Activated CD8-positive, alpha-beta T cell treated with anti-CD3 and anti-CD28 coated beads, Interleukin-2, amount 10 ng/mL, durations not matched to agents 7 days and 5 days (primary cell): ENCODE measurements at regions not wholly inside any gene's neighbourhood (a gene's known extent, or its start where the extent isn't known, plus 50 kb on each side); places are given as distances from the start of the nearest gene placed in this dataset.

Experiments used
- ATAC-seq: fragments of 150-1000 bp; cut with Tn5 transposase; one replicate; pipeline ENCODE4 v1.10.0; 2021; ENCODE audit warnings: moderate library complexity
- CTCF ChIA-PET: fragments of 350-600 bp; sonication (Branson Sonifier 250); formaldehyde crosslinking; loops from one replicate; lab custom pipeline; 2021; ENCODE audit warnings: antibody characterized with exemption; lab: Charles Lee
- POLR2A ChIA-PET: fragments of 350-600 bp; sonication (Branson Sonifier 250); formaldehyde crosslinking; loops from one replicate; lab custom pipeline; 2021; ENCODE audit warnings: antibody characterized with exemption; lab: Charles Lee
- DNase-seq: peaks from one replicate; pipeline ENCODE4 v3.0.0-alpha.2; 2020
- H3K27ac Mint-ChIP-seq: one replicate; pipeline ENCODE4 v1.8.0; 2021; ENCODE audit warnings: mild to moderate bottlenecking, mixed read lengths
- H3K27me3 Mint-ChIP-seq: one replicate; pipeline ENCODE4 v1.8.0; 2021; ENCODE audit warnings: low read depth, mixed read lengths
- H3K36me3 Mint-ChIP-seq: one replicate; pipeline ENCODE4 v1.8.0; 2021; ENCODE audit warnings: low read depth, mixed read lengths
- H3K4me1 Mint-ChIP-seq: one replicate; pipeline ENCODE4 v1.8.0; 2021; ENCODE audit warnings: low read depth, mixed read lengths
- H3K4me3 Mint-ChIP-seq: one replicate; pipeline ENCODE4 v1.8.0; 2021; ENCODE audit warnings: mild to moderate bottlenecking, mixed read lengths
- H3K9me3 Mint-ChIP-seq: one replicate; pipeline ENCODE4 v1.8.0; 2022; ENCODE audit warnings: mixed read lengths; ENCODE audit not compliant: insufficient read depth

DNA sequence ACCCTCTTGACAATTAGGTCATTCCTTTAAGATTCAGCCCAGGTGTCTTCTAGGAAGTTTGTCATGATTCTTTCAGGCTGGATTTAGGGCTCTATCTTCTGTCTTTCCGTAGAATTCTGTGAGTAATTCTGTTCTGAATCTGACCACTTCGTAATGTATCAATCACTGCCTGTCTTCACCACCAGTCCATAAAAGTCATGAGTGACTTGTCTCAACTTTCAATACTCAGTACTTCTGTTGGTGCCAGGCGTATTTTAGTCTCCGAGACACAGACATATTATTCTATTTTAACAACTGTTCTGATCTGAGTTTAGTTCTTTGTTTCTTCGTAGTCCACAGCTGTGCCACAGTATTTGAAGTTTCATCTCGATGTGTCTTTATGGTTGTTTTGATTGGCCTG is 310.7 kb downstream of the PPARGC1A start:
- DNase-seq (no peak), ATAC-seq (no peak)
- CTCF ChIA-PET: no interaction called here
- Mint-ChIP-seq H3K9me3 (peaks cover 4% of the 10 kb centered on the region), H3K36me3 (no peaks in the 10 kb centered on the region), H3K4me3 (no peak overlapping the region), H3K27ac (no peak overlapping the region), H3K4me1 (no peaks in the 10 kb centered on the region), H3K27me3 (no peaks in the 10 kb centered on the region)
- POLR2A ChIA-PET: no interaction called here

DNA sequence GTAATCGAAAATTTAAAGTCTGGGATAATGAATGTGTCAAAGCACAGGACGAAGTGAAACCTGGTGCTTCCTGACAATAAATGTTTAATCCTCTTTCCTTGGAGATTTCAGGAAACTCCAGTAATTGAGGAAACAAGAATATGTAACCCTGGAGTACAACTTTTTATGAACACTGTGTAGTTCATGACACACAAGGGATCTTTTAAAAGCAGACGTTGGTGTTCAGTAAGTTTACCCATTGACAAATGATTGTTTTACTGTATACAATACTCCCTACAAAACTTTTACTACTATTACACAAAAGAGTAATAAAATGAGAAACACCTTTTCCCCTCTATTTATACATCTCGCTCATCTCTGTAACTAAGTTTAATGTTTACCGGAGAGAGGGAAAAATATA is 312.4 kb downstream of the PPARGC1A start:
- Mint-ChIP-seq H3K9me3 (peaks cover 4% of the 10 kb centered on the region), H3K27me3 (no peaks in the 10 kb centered on the region), H3K36me3 (no peaks in the 10 kb centered on the region), H3K4me1 (no peaks in the 10 kb centered on the region), H3K27ac (no peak overlapping the region), H3K4me3 (no peak overlapping the region)
- DNase-seq (no peak), ATAC-seq (no peak)
- ChIA-PET CTCF (no interaction called here), POLR2A (no interaction called here)

DNA sequence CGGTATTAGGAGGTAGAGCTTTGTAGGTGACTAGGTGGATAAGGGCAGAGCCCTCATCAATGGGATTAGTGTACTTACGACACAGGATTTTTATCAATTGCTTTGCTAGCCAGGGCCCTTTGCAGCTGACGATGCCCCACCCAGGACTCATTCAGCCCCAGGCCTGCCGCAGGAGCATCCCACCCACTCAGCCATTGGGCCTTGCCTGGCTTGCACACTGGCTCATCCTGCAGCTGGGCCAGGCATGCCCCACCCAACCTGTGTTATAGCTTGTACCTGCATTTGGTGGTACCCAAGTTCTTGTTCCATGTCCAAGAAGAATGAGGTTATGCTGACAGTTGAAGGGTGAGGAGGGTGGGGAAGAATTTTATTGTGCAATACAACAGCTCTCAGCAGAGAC is 317.5 kb downstream of the PPARGC1A start:
- Mint-ChIP-seq H3K4me3 (no peak overlapping the region), H3K36me3 (no peaks in the 10 kb centered on the region), H3K4me1 (no peaks in the 10 kb centered on the region), H3K27me3 (no peaks in the 10 kb centered on the region), H3K9me3 (no peaks in the 10 kb centered on the region), H3K27ac (no peak overlapping the region)
- ATAC-seq (no peak), DNase-seq (no peak)
- CTCF ChIA-PET: no interaction called here
- POLR2A ChIA-PET: no interaction called here

DNA sequence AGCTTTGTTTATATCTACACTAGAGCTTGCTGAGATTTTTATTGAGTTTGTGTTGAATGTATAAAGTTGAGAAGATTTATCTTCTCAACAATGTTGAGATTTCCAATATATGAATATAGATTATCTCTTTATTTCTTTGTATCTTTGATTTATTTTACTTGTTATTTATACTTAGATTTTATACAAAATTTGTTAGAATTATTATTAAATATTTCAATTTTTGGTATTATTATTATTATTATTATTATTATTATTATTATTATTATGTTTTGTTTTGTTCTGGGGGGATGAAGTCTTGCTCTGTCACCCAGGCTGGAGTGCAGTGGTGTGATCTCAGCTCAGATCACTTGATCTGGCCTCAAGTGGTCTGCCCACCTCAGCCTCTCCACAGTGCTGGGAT is 322.5 kb downstream of the PPARGC1A start:
- ATAC-seq (no peak), DNase-seq (no peak)
- Mint-ChIP-seq H3K9me3 (peaks cover 3% of the 10 kb centered on the region), H3K4me1 (no peaks in the 10 kb centered on the region), H3K27ac (no peak overlapping the region), H3K4me3 (no peak overlapping the region), H3K36me3 (no peaks in the 10 kb centered on the region), H3K27me3 (no peaks in the 10 kb centered on the region)
- CTCF ChIA-PET: no interaction called here
- POLR2A ChIA-PET: no interaction called here

DNA sequence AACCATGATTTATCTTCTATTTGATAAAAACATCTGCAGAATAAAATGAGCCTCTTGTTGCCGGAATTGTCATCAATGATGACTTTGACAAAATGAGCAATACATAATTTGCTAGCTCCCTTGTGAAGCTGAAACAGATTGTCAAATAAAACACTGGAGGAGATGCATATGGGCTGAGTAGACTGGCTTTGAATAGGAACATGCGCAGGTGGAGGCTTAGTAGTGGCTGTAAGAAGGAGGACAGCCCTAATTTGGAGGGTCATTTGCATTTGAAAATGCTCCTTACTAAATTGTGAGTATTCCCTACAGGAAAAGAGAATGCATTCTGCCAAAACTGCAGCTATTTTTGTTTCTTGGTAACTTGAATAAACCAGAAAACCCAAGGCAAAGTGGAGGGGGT is 329.1 kb downstream of the PPARGC1A start:
- Mint-ChIP-seq H3K4me1 (no peaks in the 10 kb centered on the region), H3K36me3 (no peaks in the 10 kb centered on the region)
- POLR2A ChIA-PET: no interaction called here

DNA sequence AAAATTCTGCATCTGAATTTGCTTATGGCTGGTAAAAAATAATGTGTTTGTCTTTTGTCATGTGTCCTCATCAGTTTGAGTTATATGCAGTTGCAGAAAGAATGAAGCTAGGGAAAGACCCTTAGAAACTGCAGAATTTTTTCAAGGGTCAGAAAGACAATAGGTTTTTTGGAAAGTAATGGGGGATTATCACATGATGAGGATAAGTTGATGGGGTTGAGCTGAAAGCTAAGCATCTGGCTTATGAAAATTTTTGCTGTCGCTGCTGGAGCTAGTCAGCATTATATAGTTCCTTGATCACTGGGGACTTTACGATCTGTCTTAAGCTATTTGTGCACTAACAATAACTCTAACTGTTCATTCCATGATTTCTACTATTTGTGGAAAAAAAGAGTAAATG is 331.7 kb downstream of the PPARGC1A start:
- CTCF ChIA-PET: no interaction called here
- no peaks in the 10 kb centered on the region for H3K9me3 Mint-ChIP-seq
- no peak for ATAC-seq

More for the DNA sequence above, 329.1 kb downstream of the PPARGC1A start:
- peaks cover 2% of the 10 kb centered on the region for H3K9me3 Mint-ChIP-seq
- DNase-seq (no peak), ATAC-seq (no peak)
- no peak overlapping the region for H3K4me3 Mint-ChIP-seq
- H3K27me3 Mint-ChIP-seq: no peaks in the 10 kb centered on the region
- CTCF ChIA-PET: no interaction called here
- H3K27ac Mint-ChIP-seq: no peak overlapping the region

DNA sequence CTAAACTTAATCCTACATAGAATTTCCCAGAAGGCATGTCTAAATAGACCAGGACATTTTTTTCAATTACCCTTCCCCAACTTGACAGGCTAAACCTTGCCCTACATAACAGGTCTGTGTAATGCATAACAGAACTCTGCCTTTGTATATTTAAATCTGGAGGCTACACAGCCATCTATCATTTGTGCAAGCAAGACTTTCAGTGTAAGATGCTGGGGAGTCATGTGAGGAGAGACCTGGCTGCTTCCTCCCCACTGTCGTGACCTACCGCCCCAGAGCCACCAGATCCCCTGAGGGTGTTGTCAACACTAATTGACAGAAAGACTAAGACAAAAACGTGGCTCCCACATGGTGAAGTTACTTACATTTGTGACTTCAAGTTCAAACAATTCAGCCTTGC is 342.2 kb downstream of the PPARGC1A start:
- ChIA-PET CTCF (no interaction called here), POLR2A (no interaction called here)
- ATAC-seq (no peak), DNase-seq (no peak)
- Mint-ChIP-seq H3K27me3 (no peaks in the 10 kb centered on the region), H3K9me3 (peaks cover 7% of the 10 kb centered on the region), H3K27ac (no peak overlapping the region), H3K4me1 (no peaks in the 10 kb centered on the region), H3K36me3 (no peaks in the 10 kb centered on the region), H3K4me3 (no peak overlapping the region)

More for the DNA sequence above, 331.7 kb downstream of the PPARGC1A start:
- H3K27me3 Mint-ChIP-seq: no peaks in the 10 kb centered on the region
- H3K27ac Mint-ChIP-seq: no peak overlapping the region
- H3K4me3 Mint-ChIP-seq: no peak overlapping the region
- no peaks in the 10 kb centered on the region for H3K36me3 Mint-ChIP-seq
- DNase-seq: no peak
- POLR2A ChIA-PET: no interaction called here
- no peaks in the 10 kb centered on the region for H3K4me1 Mint-ChIP-seq

DNA sequence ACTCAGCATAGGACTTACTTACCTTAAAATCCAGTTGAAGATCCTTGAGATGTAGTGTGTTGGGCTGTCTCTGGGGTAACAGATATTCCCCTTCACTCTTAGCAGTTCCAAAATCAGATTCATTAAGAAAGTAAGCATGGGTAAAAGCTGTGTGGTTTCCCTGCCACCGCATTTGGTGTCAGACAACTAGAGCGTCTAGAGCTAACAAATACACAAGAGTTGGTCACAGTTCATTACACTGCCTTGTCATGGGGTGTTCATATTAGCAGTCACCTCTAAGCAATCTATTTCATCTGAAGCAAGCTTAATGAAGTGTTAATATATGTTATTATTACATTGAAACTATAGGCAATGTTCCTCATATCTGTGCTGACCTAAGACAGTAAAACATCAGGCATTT is 342.8 kb downstream of the PPARGC1A start:
- ATAC-seq (no peak), DNase-seq (no peak)
- Mint-ChIP-seq H3K9me3 (peaks cover 7% of the 10 kb centered on the region), H3K27ac (no peak overlapping the region), H3K4me3 (no peak overlapping the region), H3K27me3 (no peaks in the 10 kb centered on the region), H3K4me1 (no peaks in the 10 kb centered on the region), H3K36me3 (no peaks in the 10 kb centered on the region)
- POLR2A ChIA-PET: no interaction called here
- CTCF ChIA-PET: no interaction called here

DNA sequence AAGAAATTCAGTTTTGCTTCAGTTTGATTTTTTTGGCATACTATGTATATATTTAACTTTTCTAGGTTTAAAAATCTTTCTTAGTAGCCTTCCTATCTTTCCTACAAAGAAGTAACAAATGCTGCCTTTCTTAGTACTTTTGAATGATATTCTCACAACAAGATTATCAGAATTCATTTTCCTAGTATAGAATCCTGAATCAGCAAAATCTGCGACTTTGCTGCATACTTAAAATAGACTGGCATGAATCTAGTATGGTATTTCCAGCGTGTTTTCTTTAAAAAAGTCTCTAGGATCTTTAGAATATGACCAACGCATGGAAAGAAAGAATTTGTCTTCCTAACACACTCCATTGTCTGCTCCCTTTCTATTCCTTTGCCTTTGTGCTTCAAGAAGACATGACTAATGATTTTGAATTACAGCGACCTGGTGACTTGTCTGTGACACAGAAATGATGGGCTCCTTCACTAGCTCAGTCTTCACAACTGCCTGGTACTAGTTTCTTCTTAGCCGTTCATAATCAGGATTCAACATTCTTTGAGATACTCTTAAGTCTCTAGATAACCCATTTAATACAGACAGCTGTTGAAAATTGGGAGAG is 349.8 kb downstream of the PPARGC1A start:
- ChIA-PET POLR2A (no interaction called here), CTCF (no interaction called here)
- Mint-ChIP-seq H3K4me1 (no peaks in the 10 kb centered on the region), H3K36me3 (no peaks in the 10 kb centered on the region), H3K27me3 (no peaks in the 10 kb centered on the region), H3K27ac (no peak overlapping the region), H3K4me3 (no peak overlapping the region), H3K9me3 (peaks cover 5% of the 10 kb centered on the region)
- ATAC-seq (no peak), DNase-seq (no peak)

DNA sequence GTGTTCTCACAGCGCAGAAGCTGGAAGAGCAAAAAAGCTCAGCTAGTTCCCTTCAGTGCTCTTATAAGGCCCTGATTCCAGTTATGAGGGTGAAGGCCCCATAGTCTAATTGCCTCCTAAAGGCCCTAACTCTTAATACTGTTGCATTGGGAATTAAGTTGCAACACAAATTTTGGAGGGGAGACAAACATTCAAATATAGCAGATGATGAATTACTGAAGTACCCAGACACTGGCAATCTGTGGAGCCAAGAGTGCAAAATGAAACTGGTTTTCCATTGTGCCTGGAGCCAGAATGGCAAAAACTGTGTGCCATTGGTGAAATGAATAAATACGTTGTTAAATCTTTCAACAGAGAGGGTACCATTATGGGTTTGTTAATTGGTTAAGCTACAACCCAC is 356.0 kb downstream of the PPARGC1A start:
- ChIA-PET CTCF (no interaction called here), POLR2A (no interaction called here)
- Mint-ChIP-seq H3K36me3 (no peaks in the 10 kb centered on the region), H3K27ac (no peak overlapping the region), H3K9me3 (no peaks in the 10 kb centered on the region), H3K4me1 (no peaks in the 10 kb centered on the region), H3K27me3 (no peaks in the 10 kb centered on the region), H3K4me3 (no peak overlapping the region)
- no peak for ATAC-seq
- no peak for DNase-seq

DNA sequence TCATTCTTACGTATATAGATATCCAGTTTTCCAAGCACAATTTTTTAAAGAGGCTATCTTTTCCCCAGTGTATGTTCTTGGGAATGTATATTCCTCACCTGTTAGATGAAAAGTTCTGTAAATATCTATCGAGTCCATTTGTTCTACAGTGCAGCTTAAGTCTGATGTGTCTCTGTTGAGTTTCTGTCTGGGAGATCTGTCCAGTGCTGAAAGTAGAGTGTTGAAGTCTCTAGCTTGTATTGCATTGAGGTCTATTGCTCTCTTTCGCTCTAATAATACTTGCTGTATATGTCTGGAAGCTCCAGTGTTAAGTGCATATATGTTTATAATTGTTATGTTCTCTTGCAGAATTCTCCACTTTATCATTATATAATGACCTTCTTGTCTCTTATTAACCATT is 373.1 kb downstream of the PPARGC1A start:
- CTCF ChIA-PET: no interaction called here
- Mint-ChIP-seq H3K9me3 (peaks cover 17% of the 10 kb centered on the region), H3K36me3 (no peaks in the 10 kb centered on the region), H3K4me1 (no peaks in the 10 kb centered on the region), H3K27ac (no peak overlapping the region), H3K4me3 (no peak overlapping the region), H3K27me3 (no peaks in the 10 kb centered on the region)
- POLR2A ChIA-PET: no interaction called here
- no peak for ATAC-seq
- DNase-seq: no peak

DNA sequence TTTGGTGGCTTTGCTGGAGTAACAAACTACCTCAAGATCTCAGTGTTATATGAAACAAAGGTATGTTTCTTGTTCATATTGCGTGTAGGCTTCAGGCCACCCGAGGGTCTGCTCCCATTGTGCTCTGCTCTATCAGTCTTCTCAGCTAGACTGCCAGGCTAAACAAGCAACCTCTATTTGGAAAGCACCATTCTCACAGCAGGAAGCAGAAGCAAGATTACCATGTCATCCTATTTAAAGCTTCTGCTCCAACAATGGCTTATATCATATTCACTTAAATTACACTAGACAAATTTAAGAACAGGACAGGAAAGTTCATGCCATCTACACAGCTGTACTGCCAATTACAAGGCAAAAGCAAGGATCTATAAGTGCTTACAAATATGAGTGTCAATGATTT is 385.8 kb downstream of the PPARGC1A start:
- ATAC-seq: no peak
- CTCF ChIA-PET: interaction anchor here (1.3 kb wide), 1 partner anchor 16 kb away, joined by 3 read pairs; no protein-coding TSS in a partner anchor
- Mint-ChIP-seq H3K4me3 (no peak overlapping the region), H3K27me3 (no peaks in the 10 kb centered on the region), H3K9me3 (no peaks in the 10 kb centered on the region), H3K36me3 (no peaks in the 10 kb centered on the region), H3K27ac (no peak overlapping the region), H3K4me1 (no peaks in the 10 kb centered on the region)
- POLR2A ChIA-PET: no interaction called here
- no peak for DNase-seq

DNA sequence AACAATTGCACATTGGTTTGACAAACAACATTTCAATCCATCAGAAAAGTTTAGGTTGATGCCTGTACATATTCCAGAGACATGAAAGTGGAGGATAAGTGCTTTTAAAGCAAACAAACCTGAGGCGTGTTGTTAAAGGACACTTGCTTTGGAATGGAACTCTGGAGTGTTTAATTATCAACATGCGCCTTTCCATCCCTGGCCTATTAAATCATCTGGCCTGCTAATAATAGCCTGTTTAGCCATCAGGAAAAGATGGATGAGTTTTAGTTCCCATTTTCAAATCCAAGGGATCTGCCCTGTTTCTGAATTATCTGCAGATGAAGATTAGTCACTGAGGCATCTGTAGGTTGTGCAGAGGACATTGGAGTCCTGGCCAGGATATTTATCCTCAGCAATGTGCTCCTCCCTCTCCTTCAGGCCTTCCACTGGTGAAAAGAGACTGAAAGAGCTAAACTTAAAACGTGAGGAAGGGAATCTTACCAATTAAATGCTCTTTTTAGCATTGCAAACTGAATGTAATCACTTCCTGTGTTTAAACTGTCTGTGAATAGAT is 388.9 kb downstream of the PPARGC1A start:
- no peak overlapping the region for H3K4me3 Mint-ChIP-seq
- ChIA-PET CTCF (no interaction called here), POLR2A (no interaction called here)
- no peak overlapping the region for H3K27ac Mint-ChIP-seq
- DNase-seq (no peak), ATAC-seq (no peak)
- H3K27me3 Mint-ChIP-seq: no peaks in the 10 kb centered on the region
- no peaks in the 10 kb centered on the region for H3K36me3 Mint-ChIP-seq
- no peaks in the 10 kb centered on the region for H3K4me1 Mint-ChIP-seq
- peaks cover 9% of the 10 kb centered on the region for H3K9me3 Mint-ChIP-seq
